Suprapubic skin (tissue), 4 donors: ENCODE measurements at regions not wholly inside any gene's neighbourhood (a gene's known extent, or its start where the extent isn't known, plus 50 kb on each side); places are given as distances from the start of the nearest gene placed in this dataset.

ENCODE experiments used
- DNase-seq, 2 donors: peaks; one replicate each; pipeline ENCODE4 v3.0.0-alpha.2; 2019; ENCODE audit warnings: low spot score in 2 of 2
- H3K27ac ChIP-seq: fragments of 200-600 bp; sonication (generic); one replicate; pipeline ENCODE4 v1.5.1; 2019
- H3K27me3 ChIP-seq: fragments of 200-600 bp; sonication (generic); one replicate; pipeline ENCODE4 v1.5.1; 2019
- H3K36me3 ChIP-seq: fragments of 200-600 bp; sonication (generic); one replicate; pipeline ENCODE4 v1.5.1; 2019
- H3K4me1 ChIP-seq: fragments of 200-600 bp; sonication (generic); one replicate; pipeline ENCODE4 v1.5.1; 2019
- H3K4me3 ChIP-seq: fragments of 200-600 bp; sonication (generic); one replicate; pipeline ENCODE4 v1.5.1; 2019; ENCODE audit warnings: mild to moderate bottlenecking
- H3K9me3 ChIP-seq: fragments of 200-600 bp; sonication (generic); one replicate; pipeline ENCODE4 v1.5.1; 2019
- EP300 ChIP-seq: sonication (generic); formaldehyde crosslinking; IDR thresholded peaks from one replicate; pipeline ENCODE4 v1.6.1; 2017; ENCODE audit warnings: antibody characterized with exemption
- POLR2A ChIP-seq, 2 donors: fragments of 450-650 bp; IDR thresholded peaks; one replicate each; pipeline ENCODE4 v1.6.1; 2017; ENCODE audit warnings: antibody characterized with exemption in 2 of 2, mild to moderate bottlenecking in 2 of 2, moderate library complexity in 2 of 2
- POLR2AphosphoS5 ChIP-seq, 3 donors: sonication (generic); formaldehyde crosslinking; IDR thresholded peaks; one replicate each; pipeline ENCODE4 v1.6.1; 2017; ENCODE audit warnings: antibody characterized with exemption in 3 of 3
- WGBS: methylation state at CpG from one replicate; pipeline ENCODE4 v1.1.5; 2018; 5-methylcytosine and 5-hydroxymethylcytosine counted together
- TF ChIP-seq, protein P1 (sequence below), 2 donors: fragments of 200-600 bp in 1 of 2; fragments of 450-650 bp in 1 of 2; sonication (generic) in 1 of 2; IDR thresholded peaks; one replicate each; pipeline ENCODE4 v1.5.1; 2016 to 2019; ENCODE audit warnings: antibody characterized with exemption in 2 of 2, mild to moderate bottlenecking in 1 of 2, moderate library complexity in 1 of 2

DNA sequence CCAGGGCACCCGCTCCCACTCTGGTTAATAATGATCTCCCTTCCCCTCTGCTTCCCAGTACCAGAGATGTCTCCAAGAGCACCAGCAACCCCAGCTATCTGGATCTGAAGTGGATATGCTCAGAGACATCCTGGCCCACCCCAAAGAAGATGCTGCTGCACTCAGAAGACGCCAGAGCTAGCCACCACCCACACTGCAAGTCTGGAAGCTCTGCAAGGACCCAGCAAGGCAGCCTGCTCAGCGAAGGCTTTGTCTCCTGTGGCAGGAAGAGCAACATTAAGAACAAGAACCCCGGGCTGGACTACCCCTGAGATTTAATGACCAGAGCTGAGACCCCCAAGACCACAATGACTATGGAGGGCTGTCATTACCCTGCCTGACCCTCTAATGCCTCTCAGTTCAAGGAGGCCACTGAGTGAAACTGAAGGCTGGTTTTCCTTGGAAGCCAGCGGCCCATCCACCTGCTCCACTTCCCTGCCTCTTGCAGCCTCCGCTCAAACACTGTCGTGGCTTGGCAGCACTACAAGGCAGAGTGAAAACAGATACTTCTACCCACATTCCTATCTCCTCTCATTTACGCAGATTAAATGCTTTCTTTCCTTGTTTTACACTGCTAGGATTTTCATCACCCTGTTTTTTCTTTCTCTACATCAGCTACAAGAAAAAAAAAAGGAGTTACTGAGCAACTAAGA is 202.2 kb downstream of the SNX10 start:
- H3K4me3 ChIP-seq = no peak overlapping the region
- no peak overlapping the region for H3K27ac ChIP-seq
- no peak for DNase-seq
- no peaks in the 10 kb centered on the region for H3K9me3 ChIP-seq
- H3K4me1 ChIP-seq = peaks cover 14% of the 10 kb centered on the region
- WGBS = 81% methylated on average over 6 of the region's 8 CpGs
- no peaks in the 10 kb centered on the region for H3K27me3 ChIP-seq
- TF ChIP-seq EP300 = no peak
- TF ChIP-seq, protein P1, sequence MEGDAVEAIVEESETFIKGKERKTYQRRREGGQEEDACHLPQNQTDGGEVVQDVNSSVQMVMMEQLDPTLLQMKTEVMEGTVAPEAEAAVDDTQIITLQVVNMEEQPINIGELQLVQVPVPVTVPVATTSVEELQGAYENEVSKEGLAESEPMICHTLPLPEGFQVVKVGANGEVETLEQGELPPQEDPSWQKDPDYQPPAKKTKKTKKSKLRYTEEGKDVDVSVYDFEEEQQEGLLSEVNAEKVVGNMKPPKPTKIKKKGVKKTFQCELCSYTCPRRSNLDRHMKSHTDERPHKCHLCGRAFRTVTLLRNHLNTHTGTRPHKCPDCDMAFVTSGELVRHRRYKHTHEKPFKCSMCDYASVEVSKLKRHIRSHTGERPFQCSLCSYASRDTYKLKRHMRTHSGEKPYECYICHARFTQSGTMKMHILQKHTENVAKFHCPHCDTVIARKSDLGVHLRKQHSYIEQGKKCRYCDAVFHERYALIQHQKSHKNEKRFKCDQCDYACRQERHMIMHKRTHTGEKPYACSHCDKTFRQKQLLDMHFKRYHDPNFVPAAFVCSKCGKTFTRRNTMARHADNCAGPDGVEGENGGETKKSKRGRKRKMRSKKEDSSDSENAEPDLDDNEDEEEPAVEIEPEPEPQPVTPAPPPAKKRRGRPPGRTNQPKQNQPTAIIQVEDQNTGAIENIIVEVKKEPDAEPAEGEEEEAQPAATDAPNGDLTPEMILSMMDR (IDR thresholded peaks at IDR 0.05) = no peak
- TF ChIP-seq POLR2A (IDR thresholded peaks at IDR 0.05) = no peak
- TF ChIP-seq POLR2AphosphoS5 (IDR thresholded peaks at IDR 0.05) = no peak
- no peaks in the 10 kb centered on the region for H3K36me3 ChIP-seq

DNA sequence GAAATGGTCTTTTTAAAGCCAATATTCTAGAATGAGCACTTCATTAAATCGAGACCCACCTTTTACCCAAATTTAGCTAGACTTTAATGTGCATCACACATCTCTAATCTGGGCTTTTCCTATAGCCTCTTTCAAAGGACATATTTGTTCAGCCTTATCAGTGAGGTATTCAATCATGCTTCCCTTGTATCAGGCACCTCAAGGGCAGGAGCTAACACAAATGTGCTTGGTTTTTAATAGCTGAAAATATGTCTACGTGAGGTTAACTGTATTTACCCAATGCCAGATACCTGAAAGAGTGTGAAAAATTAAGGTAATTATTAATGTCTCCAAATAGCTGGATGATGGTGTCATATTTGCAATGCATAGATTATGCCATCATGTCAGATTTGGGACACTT is 203.9 kb downstream of the SNX10 start:
- no peaks in the 10 kb centered on the region for H3K9me3 ChIP-seq
- WGBS = 88% methylated on average over 2 of the region's 2 CpGs
- DNase-seq = no peak
- H3K27me3 ChIP-seq = no peaks in the 10 kb centered on the region
- no peak overlapping the region for H3K27ac ChIP-seq
- H3K4me3 ChIP-seq = no peak overlapping the region
- H3K4me1 ChIP-seq = peaks cover 9% of the 10 kb centered on the region
- TF ChIP-seq, protein P1 (IDR thresholded peaks at IDR 0.05) = no peak
- TF ChIP-seq POLR2AphosphoS5 (IDR thresholded peaks at IDR 0.05) (no peak), EP300 (no peak), POLR2A (IDR thresholded peaks at IDR 0.05) (no peak)
- H3K36me3 ChIP-seq = no peaks in the 10 kb centered on the region

DNA sequence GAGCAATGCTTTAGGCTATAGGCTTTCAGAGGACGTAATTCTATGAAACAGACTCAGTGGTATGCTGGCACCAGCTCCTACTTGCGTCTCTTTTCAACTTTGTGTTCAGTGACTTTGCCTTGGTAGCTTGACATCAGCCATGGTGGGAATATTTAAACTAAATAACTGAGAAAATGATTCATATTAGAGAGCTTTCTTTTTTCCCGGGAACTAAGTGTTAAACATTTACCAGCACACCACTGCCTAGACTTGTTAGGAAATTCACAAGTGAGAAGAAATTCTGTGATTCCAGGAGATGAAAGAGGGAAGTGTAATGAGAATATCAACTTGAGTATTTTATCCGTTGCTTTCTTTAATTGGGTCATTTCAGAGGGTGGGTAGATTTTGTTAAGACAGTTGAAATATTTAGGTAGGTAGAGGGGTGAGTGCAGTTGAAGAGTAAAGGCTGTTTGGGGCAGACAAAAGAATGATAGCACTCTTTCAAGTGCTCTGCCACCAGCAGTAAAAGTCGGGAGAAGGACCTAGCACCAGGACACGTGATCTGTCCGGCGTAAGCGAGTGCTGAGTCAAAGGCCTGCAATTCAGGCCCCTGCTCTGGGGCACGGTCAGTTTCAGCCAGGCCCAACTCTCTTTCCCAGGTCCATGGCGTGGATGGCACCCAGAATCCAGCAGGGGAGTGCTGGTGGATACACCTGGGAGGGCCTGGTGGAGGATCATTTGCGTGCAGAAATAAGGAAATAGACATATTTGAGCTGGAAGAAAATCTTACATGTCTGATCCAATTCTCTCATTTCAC is 206.3 kb downstream of the SNX10 start:
- DNase-seq = no peak
- Histone ChIP-seq H3K36me3 (no peaks in the 10 kb centered on the region), H3K4me1 (no peaks in the 10 kb centered on the region), H3K4me3 (no peak overlapping the region), H3K27ac (no peak overlapping the region), H3K27me3 (no peaks in the 10 kb centered on the region), H3K9me3 (no peaks in the 10 kb centered on the region)
- WGBS = 83% methylated on average over 12 of the region's 12 CpGs
- TF ChIP-seq, protein P1 (IDR thresholded peaks at IDR 0.05) = no peak
- TF ChIP-seq EP300 = no peak
- TF ChIP-seq POLR2A (IDR thresholded peaks at IDR 0.05) = no peak
- no peak for TF ChIP-seq POLR2AphosphoS5 (IDR thresholded peaks at IDR 0.05)

DNA sequence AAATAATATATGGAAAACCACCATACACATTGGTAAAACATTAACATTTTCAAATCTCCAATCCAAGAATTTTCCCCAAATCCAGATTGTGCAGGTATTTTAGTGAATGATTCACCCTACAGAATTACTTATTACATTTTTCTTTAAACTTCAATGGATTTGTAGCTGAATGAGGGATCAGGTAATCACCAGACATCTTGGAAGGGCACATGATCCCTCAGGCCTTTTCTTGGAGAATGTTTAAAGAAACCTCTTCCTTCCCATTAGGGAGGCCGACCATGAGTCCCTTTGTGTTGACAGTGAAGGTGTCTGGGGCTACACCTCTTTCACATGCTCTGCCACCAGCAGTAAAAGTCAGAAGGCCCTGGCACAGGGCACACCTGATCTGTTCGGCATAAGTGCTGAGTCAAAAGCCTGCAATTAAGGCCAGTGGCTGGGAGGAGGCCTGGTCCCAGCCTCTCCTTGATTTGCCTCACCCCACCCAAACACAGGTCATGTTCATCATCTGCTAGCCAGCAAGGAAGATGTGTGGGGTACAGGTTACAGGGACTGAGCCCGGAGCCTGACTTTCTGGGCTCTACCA is 207.7 kb downstream of the SNX10 start:
- TF ChIP-seq EP300 = no peak
- TF ChIP-seq POLR2A (IDR thresholded peaks at IDR 0.05) = no peak
- TF ChIP-seq, protein P1 (IDR thresholded peaks at IDR 0.05) = no peak
- TF ChIP-seq POLR2AphosphoS5 (IDR thresholded peaks at IDR 0.05) = no peak
- DNase-seq = no peak
- no peaks in the 10 kb centered on the region for H3K27me3 ChIP-seq
- H3K9me3 ChIP-seq = no peaks in the 10 kb centered on the region
- no peak overlapping the region for H3K27ac ChIP-seq
- 88% methylated on average over 3 of the region's 3 CpGs for WGBS
- H3K4me3 ChIP-seq = no peak overlapping the region
- no peaks in the 10 kb centered on the region for H3K4me1 ChIP-seq
- no peaks in the 10 kb centered on the region for H3K36me3 ChIP-seq

DNA sequence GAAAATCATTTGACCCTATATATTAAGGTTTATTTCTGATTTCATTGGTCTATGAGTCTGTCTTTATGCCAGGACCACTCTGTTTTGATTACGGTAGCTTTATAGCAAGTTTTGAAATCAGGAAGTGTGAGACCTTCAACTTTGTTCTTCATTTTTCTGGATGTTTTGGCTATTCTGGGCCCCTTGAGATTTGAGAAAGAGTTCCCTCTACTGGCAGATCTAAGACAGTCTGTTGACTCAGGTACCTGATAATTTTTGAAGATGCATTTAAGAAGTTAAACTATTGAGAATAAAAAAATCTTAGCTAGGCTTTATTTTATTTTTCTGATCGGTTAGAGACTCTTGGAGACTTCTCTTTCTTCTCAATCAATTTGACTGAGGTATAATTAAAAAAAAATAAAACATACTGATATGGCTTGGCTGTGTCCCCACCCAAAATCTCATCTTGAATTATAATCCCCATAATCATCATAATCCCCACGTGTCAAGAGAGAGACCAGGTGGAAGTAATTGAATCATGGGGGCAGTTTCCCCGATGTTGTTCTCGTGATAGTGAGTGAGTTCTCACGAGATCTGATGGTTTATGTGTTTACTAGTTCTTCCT is 209.2 kb downstream of the SNX10 start:
- peaks cover 3% of the 10 kb centered on the region for H3K27me3 ChIP-seq
- WGBS = 67% methylated on average over 6 of the region's 6 CpGs
- H3K4me3 ChIP-seq = no peak overlapping the region
- no peak for DNase-seq
- no peaks in the 10 kb centered on the region for H3K9me3 ChIP-seq
- TF ChIP-seq POLR2A (IDR thresholded peaks at IDR 0.05) (no peak), EP300 (no peak), POLR2AphosphoS5 (IDR thresholded peaks at IDR 0.05) (no peak)
- TF ChIP-seq, protein P1 (IDR thresholded peaks at IDR 0.05) = peak in 1 of 2 donors; percentile 30
- H3K4me1 ChIP-seq = no peaks in the 10 kb centered on the region
- no peak overlapping the region for H3K27ac ChIP-seq
- no peaks in the 10 kb centered on the region for H3K36me3 ChIP-seq
